Gastrocnemius medialis (tissue), 4 donors: ENCODE measurements at regions not wholly inside any gene's neighbourhood (a gene's known extent, or its start where the extent isn't known, plus 50 kb on each side); places are given as distances from the start of the nearest gene placed in this dataset.

Source experiments
- POLR2A ChIP-seq, 2 donors: fragments of 450-650 bp; IDR thresholded peaks; one replicate each; pipeline ENCODE4 v1.6.1; 2017; ENCODE audit warnings: antibody characterized with exemption in 2 of 2, mild to moderate bottlenecking in 2 of 2, moderate library complexity in 2 of 2
- TF ChIP-seq, protein P1 (sequence below), 5 experiments: fragments of 450-650 bp in 3 of 5; fragments of 200-600 bp in 2 of 5; sonication (generic) in 2 of 5; IDR thresholded peaks in 4 of 5; conservative IDR thresholded peaks in 1 of 5; 1 replicate in 4 of 5; 2 replicates in 1 of 5; pipeline ENCODE4 v1.5.1; 2016 to 2019; ENCODE audit warnings: antibody characterized with exemption in 5 of 5, mild to moderate bottlenecking in 3 of 5, moderate library complexity in 3 of 5

- TF ChIP-seq, protein P1, sequence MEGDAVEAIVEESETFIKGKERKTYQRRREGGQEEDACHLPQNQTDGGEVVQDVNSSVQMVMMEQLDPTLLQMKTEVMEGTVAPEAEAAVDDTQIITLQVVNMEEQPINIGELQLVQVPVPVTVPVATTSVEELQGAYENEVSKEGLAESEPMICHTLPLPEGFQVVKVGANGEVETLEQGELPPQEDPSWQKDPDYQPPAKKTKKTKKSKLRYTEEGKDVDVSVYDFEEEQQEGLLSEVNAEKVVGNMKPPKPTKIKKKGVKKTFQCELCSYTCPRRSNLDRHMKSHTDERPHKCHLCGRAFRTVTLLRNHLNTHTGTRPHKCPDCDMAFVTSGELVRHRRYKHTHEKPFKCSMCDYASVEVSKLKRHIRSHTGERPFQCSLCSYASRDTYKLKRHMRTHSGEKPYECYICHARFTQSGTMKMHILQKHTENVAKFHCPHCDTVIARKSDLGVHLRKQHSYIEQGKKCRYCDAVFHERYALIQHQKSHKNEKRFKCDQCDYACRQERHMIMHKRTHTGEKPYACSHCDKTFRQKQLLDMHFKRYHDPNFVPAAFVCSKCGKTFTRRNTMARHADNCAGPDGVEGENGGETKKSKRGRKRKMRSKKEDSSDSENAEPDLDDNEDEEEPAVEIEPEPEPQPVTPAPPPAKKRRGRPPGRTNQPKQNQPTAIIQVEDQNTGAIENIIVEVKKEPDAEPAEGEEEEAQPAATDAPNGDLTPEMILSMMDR (IDR thresholded peaks at IDR 0.05 in 4 of 5, conservative IDR thresholded peaks at IDR 0.05 in 1 of 5): no peak
- TF ChIP-seq POLR2A (IDR thresholded peaks at IDR 0.05): no peak
These were observed 59.1 kb upstream of the PTGR2 start for GRCh38 chr14:73792481-73792880.
